Fibroblast of peridontal ligament (primary cell): ENCODE measurements at regions not wholly inside any gene's neighbourhood (a gene's known extent, or its start where the extent isn't known, plus 50 kb on each side); places are given as distances from the start of the nearest gene placed in this dataset.

Experiments used
- DNase-seq: peaks from one replicate; pipeline ENCODE4 v3.0.0-alpha.2; 2010; ENCODE audit errors: extremely low read depth

GRCh38 chr9:88791105-88791805 lies 200.0 kb upstream of the S1PR3 start:
- DNase-seq: peak; percentile 94

- no peak for DNase-seq
These were observed 198.8 kb upstream of the S1PR3 start for GRCh38 chr9:88792502-88792901.

GRCh38 chr9:88794100-88794499 lies 197.2 kb upstream of the S1PR3 start:
- DNase-seq: no peak

GRCh38 chr9:88796947-88797346 lies 194.3 kb upstream of the S1PR3 start:
- no peak for DNase-seq

DNA sequence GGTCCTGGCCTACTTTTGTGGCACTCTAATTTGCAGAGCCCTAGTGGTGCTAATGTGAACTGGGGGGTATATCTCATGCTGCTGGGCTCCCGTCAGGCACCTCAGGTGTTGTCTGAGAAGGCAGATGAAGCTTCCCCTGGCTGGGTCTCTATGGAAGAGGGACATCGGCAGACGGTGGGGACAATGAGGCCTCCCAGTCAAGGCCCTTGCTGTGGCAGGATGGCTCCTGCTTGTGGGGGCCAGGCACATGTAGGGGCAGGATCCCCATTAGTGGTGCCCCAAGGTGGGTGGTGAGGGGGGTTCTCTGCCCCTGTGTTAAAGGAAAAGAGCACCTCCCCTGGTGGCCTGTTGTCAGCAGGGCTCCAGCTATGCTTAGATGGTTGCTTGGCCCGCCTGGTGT lies 192.8 kb upstream of the S1PR3 start:
- DNase-seq: no peak

GRCh38 chr9:88799541-88800328 lies 191.5 kb upstream of the S1PR3 start:
- DNase-seq: no peak

GRCh38 chr9:88800329-88800682 lies 191.0 kb upstream of the S1PR3 start:
- no peak for DNase-seq

DNA sequence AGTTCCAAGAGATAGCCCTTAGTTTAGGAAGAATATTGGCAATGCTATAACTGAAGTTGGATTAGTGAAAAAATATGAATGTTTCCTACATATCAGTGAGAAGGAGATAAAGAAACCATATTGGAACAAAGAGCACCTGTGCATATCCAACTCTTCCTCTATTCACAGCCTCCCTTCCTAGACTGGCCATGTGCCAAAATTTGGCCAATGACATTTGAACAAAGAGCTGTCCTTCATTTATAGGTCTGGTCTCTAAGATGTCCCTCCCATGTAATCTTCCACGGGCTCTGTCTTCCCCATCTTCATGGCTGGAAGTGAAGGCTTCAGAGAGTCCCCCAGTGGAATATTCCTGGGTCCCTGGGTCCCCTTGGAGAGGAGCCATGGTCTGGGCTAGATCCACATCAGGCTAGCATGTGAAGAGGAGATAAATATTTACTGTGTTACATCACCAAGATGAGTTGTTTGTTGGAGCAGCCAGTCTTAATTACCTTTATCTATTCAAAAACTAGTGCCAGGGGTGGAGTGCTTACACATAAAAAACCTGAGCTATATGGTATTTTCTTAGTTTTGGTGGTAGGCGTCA lies 190.0 kb upstream of the S1PR3 start:
- DNase-seq: no peak

DNA sequence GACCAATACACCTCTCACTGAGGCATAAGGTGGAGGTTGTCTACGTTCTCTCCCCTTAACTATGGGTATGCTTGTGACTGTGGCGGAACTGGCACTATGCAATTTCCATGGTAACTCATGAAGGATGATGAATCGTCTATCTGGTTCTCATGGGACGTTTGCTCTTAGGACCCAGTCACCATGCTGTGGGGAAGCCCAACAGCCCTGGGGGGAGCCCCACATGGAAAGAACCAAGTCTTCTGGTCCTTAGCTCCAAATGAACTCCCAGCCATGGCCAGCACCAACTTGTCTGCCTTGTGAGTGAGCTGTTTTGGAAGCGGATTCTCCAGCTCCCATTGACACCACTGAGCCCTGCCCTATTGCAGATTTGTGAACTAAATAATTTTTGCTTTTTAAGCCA lies 188.7 kb upstream of the S1PR3 start:
- no peak for DNase-seq

DNA sequence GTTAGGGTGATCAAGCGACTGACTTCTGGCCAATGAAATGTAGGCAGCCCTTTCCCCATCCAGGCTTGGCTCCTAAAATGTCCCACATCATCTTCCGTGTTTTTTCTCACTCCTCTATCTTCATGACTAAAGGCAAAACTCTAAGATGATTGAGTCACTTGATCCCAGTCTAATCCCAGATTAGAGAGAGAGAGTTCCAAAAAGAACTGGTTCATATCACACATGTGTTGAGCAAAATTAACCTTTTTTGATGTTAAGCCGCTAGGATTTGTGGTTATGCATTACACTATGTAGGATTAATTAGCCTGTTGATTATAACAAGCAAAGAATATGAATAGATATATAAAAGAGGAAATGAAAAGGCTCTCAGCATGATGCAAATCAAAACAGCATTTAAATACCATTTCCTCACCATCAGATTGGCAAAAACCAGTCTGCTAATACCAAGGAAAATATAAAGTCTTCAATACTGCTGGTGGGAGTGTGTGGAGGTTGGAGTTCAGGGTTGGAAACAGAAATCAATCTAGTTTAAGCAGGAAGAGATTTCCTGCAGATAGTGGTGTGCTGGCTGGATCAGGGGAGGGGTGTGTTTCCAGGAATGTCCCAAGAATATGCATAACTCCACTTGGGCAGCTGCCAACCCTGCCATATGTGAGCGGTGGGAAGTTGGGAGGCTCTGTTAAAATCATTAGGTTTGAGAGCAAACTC lies 187.6 kb upstream of the S1PR3 start:
- no peak for DNase-seq

GRCh38 chr9:88804254-88804596 lies 187.0 kb upstream of the S1PR3 start:
- no peak for DNase-seq

- no peak for DNase-seq
These were observed 185.9 kb upstream of the S1PR3 start for GRCh38 chr9:88805217-88805943.

DNA sequence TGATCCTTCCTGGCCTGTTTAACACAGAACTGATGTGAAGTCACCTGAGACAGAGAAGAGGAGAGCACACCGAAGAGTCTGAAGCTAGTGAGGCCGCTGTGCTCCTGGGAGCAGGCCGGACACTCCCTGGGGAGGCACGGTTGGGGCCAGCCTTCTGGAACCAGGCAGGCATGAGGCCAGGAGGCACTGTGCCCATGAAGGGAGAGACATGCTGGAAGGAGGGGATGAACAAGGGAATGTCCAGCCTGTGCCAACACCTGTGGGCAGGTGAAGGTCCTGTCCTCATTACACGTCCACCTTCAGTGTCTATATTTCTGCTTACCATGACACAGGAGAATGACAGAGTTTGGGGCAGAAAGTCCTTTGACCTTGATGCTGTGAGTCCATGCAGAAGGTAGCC lies 183.8 kb upstream of the S1PR3 start:
- DNase-seq: no peak

DNA sequence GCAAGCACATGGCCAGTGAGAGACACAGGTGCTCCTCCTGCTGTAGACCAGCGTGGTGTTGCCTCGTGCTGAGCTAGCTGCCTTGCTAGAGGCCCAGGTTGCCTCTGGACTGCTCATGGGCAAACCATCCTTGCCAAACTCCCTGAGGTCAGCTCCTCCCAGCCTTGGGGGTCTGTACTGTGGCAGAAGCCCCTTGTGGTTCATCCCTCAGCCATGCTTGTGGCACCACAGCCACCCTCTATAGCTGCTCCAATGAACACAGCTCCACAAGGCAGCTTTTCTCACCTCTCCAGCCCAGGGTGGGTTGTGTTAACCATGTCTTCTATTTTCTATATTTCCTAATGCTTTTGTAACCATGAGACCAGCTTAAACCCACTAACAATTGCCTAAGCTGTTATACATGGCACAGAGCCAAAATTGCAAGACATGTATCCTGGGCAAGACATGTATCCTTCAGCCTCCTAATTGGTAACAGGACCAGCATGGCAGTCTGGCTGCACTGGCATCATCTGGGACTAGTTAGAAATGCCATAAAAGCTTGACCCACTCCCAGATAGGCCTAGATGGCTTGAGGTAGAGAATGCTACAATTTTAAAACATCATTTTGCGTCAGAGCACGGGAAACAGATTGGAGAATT lies 183.1 kb upstream of the S1PR3 start:
- peak; percentile 87 for DNase-seq

DNA sequence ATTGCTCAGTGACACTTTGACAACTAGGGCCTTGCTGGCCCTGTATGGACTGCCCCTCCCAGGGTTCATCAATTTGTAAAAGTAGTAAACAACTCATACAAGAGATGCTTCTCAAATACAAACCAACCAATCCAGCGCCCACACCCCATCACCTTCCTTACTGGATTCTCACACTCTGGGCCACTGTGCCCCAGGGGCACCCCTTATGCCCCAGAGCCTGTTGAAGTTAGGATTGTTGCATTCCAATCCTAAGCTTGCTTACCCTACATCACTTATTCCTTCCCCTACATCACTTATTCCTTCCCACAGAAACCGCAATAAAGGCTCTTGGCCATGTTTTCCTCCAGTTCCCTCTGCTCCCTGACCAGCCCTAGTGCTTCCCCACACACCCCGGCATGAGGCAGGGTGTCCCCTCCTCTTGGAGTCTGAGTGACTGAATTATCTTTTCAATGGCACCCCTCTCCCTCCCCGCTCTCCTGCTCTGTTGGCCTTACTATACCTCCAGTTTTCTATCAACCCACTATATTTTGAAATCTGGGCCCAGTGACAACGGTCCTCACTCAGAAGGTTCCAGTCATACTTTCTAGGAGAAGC lies 182.4 kb upstream of the S1PR3 start:
- no peak for DNase-seq

GRCh38 chr9:88809355-88810161 lies 181.7 kb upstream of the S1PR3 start:
- no peak for DNase-seq

- DNase-seq: no peak
These were observed 180.4 kb upstream of the S1PR3 start for GRCh38 chr9:88810826-88811225.

DNA sequence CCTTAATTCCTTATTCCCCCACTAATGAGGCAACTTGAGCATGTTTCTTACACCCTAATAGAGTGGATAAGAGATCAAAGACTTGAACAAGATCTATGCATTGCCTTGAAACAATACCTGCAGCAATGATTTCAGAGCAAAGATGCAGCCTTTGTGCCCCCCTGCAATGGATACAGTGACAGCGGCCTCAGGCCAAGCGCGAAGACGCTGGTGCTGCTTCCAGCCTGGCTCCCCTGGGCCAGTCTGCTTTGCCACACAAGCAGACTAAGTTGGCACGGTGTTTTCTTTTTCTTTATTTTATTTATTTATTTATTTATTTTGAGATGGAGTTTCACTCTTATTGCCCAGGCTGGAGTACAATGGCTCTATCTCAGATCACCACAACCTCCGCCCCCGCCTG lies 179.8 kb upstream of the S1PR3 start:
- no peak for DNase-seq

GRCh38 chr9:88812938-88813637 lies 178.2 kb upstream of the S1PR3 start:
- DNase-seq: no peak
